K562 (cell line): ENCODE measurements at regions not wholly inside any gene's neighbourhood (a gene's known extent, or its start where the extent isn't known, plus 50 kb on each side); places are given as distances from the start of the nearest gene placed in this dataset.

Source experiments
- BRD9 ChIP-seq: fragments of 450-650 bp; IDR thresholded peaks from 2 replicates; pipeline ENCODE4 v1.6.1; 2018; ENCODE audit warnings: low read depth; ENCODE audit not compliant: partially characterized antibody
- DMBX1 ChIP-seq: fragments of 250-450 bp; sonication (Bioruptor Pico); IDR thresholded peaks from 2 replicates; pipeline ENCODE4 v1.8.0; 2022; ENCODE audit warnings: inconsistent platforms, mild to moderate bottlenecking, moderate library complexity, borderline replicate concordance
- ETV5 ChIP-seq: sonication (generic); formaldehyde crosslinking; IDR thresholded peaks from 2 replicates; pipeline ENCODE4 v1.4.0; 2020; ENCODE audit warnings: low read depth, mild to moderate bottlenecking, missing genetic modification reagents
- EWSR1 ChIP-seq: fragments of 450-650 bp; IDR thresholded peaks from 2 replicates; pipeline ENCODE4 v1.6.1; 2018; ENCODE audit warnings: borderline replicate concordance, mild to moderate bottlenecking, low read depth, moderate library complexity; ENCODE audit not compliant: partially characterized antibody
- FOS ChIP-seq: IDR thresholded peaks from 3 replicates; pipeline ENCODE4 v1.6.1; 2011; ENCODE audit not compliant: insufficient read length; ENCODE audit errors: extremely low read depth
- GABPA ChIP-seq: fragments of 200-800 bp; sonication (Bioruptor generic); conservative IDR thresholded peaks from 2 replicates; pipeline ENCODE4 v1.6.1; 2016; ENCODE audit warnings: low read depth, missing genetic modification characterization, missing compliant biosample characterization
- MAFK ChIP-seq: IDR thresholded peaks from 2 replicates; pipeline ENCODE4 v1.6.1; 2011; ENCODE audit warnings: low read length, improper control_type of control experiment
- NFIX ChIP-seq: fragments of 250-450 bp; sonication (Bioruptor Pico); IDR thresholded peaks from 2 replicates; pipeline ENCODE4 v1.4.0; 2020; ENCODE audit warnings: low read depth, mild to moderate bottlenecking, moderate library complexity
- PYGO2 ChIP-seq: fragments of 450-650 bp; IDR thresholded peaks from 2 replicates; pipeline ENCODE4 v1.6.1; 2016; ENCODE audit warnings: mild to moderate bottlenecking, missing genetic modification characterization, moderate library complexity, missing compliant biosample characterization
- RNF2 ChIP-seq: sonication (generic); IDR thresholded peaks from 2 replicates; pipeline ENCODE4 v1.6.1; 2016
- SRSF9 ChIP-seq: fragments of 200-400 bp; formaldehyde crosslinking; IDR thresholded peaks from 2 replicates; pipeline ENCODE4 v1.6.1; 2017; ENCODE audit warnings: low read depth, low read length, borderline replicate concordance
- ZNF583 ChIP-seq: fragments of 250-450 bp; sonication (Bioruptor Pico); IDR thresholded peaks from 2 replicates; pipeline ENCODE4 v1.4.0; 2020
- TF ChIP-seq, protein P1 (sequence below): fragments of 450-650 bp; IDR thresholded peaks from 2 replicates; pipeline ENCODE4 v1.6.1; 2016; ENCODE audit warnings: mild to moderate bottlenecking, moderate library complexity
- TF ChIP-seq, protein P2 (sequence below): fragments of 250-450 bp; sonication (Bioruptor Pico); IDR thresholded peaks from 2 replicates; pipeline ENCODE4 v1.5.0; 2020; ENCODE audit warnings: mild to moderate bottlenecking

DNA sequence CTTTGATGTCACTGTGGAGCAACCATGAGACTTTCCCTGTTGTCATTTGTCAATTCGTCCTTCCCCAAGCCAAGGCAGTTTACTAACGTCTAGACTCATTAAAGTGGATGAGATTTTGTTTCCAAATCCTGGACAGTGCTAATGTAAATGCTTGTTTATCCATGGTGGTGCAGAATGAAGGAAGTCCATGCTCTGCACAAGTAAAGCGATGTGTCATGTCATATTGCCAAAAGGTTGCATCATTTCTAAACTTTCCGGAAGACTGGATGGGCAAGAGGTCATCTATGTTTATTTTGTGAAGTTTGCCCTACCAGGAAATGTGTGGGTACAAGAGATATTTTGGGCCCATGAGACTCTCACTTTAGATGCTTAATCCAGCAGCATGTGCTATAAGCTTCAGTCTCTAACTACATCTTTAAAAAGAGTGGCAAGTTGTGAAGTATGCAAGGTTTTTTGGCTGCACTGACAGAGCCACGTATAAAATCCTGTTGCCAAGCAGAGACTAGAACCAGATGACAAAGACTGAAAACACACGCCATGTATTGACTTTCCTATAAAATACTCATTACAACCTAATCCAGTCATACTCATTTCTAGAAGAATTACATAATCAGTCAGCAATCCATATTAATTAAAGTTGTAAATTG, 72.1 kb upstream of the FNDC3B start (continued):
- TF ChIP-seq, protein P1, sequence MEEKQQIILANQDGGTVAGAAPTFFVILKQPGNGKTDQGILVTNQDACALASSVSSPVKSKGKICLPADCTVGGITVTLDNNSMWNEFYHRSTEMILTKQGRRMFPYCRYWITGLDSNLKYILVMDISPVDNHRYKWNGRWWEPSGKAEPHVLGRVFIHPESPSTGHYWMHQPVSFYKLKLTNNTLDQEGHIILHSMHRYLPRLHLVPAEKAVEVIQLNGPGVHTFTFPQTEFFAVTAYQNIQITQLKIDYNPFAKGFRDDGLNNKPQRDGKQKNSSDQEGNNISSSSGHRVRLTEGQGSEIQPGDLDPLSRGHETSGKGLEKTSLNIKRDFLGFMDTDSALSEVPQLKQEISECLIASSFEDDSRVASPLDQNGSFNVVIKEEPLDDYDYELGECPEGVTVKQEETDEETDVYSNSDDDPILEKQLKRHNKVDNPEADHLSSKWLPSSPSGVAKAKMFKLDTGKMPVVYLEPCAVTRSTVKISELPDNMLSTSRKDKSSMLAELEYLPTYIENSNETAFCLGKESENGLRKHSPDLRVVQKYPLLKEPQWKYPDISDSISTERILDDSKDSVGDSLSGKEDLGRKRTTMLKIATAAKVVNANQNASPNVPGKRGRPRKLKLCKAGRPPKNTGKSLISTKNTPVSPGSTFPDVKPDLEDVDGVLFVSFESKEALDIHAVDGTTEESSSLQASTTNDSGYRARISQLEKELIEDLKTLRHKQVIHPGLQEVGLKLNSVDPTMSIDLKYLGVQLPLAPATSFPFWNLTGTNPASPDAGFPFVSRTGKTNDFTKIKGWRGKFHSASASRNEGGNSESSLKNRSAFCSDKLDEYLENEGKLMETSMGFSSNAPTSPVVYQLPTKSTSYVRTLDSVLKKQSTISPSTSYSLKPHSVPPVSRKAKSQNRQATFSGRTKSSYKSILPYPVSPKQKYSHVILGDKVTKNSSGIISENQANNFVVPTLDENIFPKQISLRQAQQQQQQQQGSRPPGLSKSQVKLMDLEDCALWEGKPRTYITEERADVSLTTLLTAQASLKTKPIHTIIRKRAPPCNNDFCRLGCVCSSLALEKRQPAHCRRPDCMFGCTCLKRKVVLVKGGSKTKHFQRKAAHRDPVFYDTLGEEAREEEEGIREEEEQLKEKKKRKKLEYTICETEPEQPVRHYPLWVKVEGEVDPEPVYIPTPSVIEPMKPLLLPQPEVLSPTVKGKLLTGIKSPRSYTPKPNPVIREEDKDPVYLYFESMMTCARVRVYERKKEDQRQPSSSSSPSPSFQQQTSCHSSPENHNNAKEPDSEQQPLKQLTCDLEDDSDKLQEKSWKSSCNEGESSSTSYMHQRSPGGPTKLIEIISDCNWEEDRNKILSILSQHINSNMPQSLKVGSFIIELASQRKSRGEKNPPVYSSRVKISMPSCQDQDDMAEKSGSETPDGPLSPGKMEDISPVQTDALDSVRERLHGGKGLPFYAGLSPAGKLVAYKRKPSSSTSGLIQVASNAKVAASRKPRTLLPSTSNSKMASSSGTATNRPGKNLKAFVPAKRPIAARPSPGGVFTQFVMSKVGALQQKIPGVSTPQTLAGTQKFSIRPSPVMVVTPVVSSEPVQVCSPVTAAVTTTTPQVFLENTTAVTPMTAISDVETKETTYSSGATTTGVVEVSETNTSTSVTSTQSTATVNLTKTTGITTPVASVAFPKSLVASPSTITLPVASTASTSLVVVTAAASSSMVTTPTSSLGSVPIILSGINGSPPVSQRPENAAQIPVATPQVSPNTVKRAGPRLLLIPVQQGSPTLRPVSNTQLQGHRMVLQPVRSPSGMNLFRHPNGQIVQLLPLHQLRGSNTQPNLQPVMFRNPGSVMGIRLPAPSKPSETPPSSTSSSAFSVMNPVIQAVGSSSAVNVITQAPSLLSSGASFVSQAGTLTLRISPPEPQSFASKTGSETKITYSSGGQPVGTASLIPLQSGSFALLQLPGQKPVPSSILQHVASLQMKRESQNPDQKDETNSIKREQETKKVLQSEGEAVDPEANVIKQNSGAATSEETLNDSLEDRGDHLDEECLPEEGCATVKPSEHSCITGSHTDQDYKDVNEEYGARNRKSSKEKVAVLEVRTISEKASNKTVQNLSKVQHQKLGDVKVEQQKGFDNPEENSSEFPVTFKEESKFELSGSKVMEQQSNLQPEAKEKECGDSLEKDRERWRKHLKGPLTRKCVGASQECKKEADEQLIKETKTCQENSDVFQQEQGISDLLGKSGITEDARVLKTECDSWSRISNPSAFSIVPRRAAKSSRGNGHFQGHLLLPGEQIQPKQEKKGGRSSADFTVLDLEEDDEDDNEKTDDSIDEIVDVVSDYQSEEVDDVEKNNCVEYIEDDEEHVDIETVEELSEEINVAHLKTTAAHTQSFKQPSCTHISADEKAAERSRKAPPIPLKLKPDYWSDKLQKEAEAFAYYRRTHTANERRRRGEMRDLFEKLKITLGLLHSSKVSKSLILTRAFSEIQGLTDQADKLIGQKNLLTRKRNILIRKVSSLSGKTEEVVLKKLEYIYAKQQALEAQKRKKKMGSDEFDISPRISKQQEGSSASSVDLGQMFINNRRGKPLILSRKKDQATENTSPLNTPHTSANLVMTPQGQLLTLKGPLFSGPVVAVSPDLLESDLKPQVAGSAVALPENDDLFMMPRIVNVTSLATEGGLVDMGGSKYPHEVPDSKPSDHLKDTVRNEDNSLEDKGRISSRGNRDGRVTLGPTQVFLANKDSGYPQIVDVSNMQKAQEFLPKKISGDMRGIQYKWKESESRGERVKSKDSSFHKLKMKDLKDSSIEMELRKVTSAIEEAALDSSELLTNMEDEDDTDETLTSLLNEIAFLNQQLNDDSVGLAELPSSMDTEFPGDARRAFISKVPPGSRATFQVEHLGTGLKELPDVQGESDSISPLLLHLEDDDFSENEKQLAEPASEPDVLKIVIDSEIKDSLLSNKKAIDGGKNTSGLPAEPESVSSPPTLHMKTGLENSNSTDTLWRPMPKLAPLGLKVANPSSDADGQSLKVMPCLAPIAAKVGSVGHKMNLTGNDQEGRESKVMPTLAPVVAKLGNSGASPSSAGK: peak; percentile 79
- peak; percentile 53; the same call in 1 of the 2 replicates for TF ChIP-seq MAFK
- TF ChIP-seq PYGO2 (tag): peak; percentile 25; the same call in 1 of the 2 replicates
- TF ChIP-seq NFIX: 0 out of 2 replicates have a peak, but pooled peaks have one; percentile 21
- TF ChIP-seq ETV5 (CRISPR knock-in tag): peak; percentile 90
- no peak for TF ChIP-seq EWSR1
- TF ChIP-seq DMBX1 (CRISPR knock-in tag): peak; percentile 96
- TF ChIP-seq ZNF583 (CRISPR knock-in tag): peak; percentile 87
- peak; percentile 60 for TF ChIP-seq GABPA (tag)
- TF ChIP-seq, protein P2, sequence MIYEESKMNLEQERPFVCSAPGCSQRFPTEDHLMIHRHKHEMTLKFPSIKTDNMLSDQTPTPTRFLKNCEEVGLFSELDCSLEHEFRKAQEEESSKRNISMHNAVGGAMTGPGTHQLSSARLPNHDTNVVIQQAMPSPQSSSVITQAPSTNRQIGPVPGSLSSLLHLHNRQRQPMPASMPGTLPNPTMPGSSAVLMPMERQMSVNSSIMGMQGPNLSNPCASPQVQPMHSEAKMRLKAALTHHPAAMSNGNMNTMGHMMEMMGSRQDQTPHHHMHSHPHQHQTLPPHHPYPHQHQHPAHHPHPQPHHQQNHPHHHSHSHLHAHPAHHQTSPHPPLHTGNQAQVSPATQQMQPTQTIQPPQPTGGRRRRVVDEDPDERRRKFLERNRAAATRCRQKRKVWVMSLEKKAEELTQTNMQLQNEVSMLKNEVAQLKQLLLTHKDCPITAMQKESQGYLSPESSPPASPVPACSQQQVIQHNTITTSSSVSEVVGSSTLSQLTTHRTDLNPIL: peak; percentile 83; the same call in 1 of the 2 replicates
- peak; percentile 94 for TF ChIP-seq BRD9
- no peak for TF ChIP-seq SRSF9
- TF ChIP-seq FOS: peak; percentile 19
- peak; percentile 97 for TF ChIP-seq RNF2
